HG03378 (cell line): ENCODE measurements at regions not wholly inside any gene's neighbourhood (a gene's known extent, or its start where the extent isn't known, plus 50 kb on each side); places are given as distances from the start of the nearest gene placed in this dataset.
"Not testable (repeated sequence)": the region's sequence is repeated elsewhere in the genome, so short reads cannot be mapped to it uniquely, and the experiment has no call there.

Source experiments
- ATAC-seq: cut with Tn5 transposase; IDR thresholded peaks from one replicate; pipeline ENCODE4 v1.9.1; 2021; ENCODE audit warnings: mild to moderate bottlenecking, moderate library complexity; ENCODE audit not compliant: unreplicated experiment

- ATAC-seq, result no peak
Observed at GRCh38 chr13:59367904-59368303, 795.8 kb downstream of the DIAPH3 start.

GRCh38 chr13:59368693-59369092 lies 795.0 kb downstream of the DIAPH3 start:
- no peak for ATAC-seq

GRCh38 chr13:59371229-59371628 lies 792.5 kb downstream of the DIAPH3 start:
- no peak for ATAC-seq

- ATAC-seq, result no peak
Observed at GRCh38 chr13:59373341-59373740, 790.4 kb downstream of the DIAPH3 start.

GRCh38 chr13:59374691-59375090 lies 789.0 kb downstream of the DIAPH3 start:
- ATAC-seq, result no peak

- ATAC-seq, result no peak
Observed at GRCh38 chr13:59384154-59384553, 779.6 kb downstream of the DIAPH3 start.

- peak; percentile 99 for ATAC-seq
Observed at GRCh38 chr13:59391696-59392095, 772.0 kb downstream of the DIAPH3 start.

- no peak for ATAC-seq
Observed at GRCh38 chr13:59392328-59392727, 771.4 kb downstream of the DIAPH3 start.

- ATAC-seq, result no peak
Observed at GRCh38 chr13:59394496-59394895, 769.2 kb downstream of the DIAPH3 start.

- no peak for ATAC-seq
Observed at GRCh38 chr13:59398127-59398526, 765.6 kb downstream of the DIAPH3 start.

- no peak for ATAC-seq
Observed at GRCh38 chr13:59398661-59399060, 765.1 kb downstream of the DIAPH3 start.

- ATAC-seq, result no peak
Observed at GRCh38 chr13:59399513-59399912, 764.2 kb downstream of the DIAPH3 start.

GRCh38 chr13:59404331-59404730 lies 759.4 kb downstream of the DIAPH3 start:
- no peak for ATAC-seq

GRCh38 chr13:59407251-59407650 lies 756.5 kb downstream of the DIAPH3 start:
- ATAC-seq, result not testable (repeated sequence)

- no peak for ATAC-seq
Observed at GRCh38 chr13:59408738-59409137, 755.0 kb downstream of the DIAPH3 start.

GRCh38 chr13:59409211-59409610 lies 754.5 kb downstream of the DIAPH3 start:
- no peak for ATAC-seq

GRCh38 chr13:59409634-59410200 lies 754.0 kb downstream of the DIAPH3 start:
- ATAC-seq, result no peak

GRCh38 chr13:59413126-59413525 lies 750.6 kb downstream of the DIAPH3 start:
- peak; percentile 95 for ATAC-seq

GRCh38 chr13:59414006-59414405 lies 749.7 kb downstream of the DIAPH3 start:
- no peak for ATAC-seq

GRCh38 chr13:59415498-59415897 lies 748.2 kb downstream of the DIAPH3 start:
- no peak for ATAC-seq

GRCh38 chr13:59416561-59416960 lies 747.2 kb downstream of the DIAPH3 start:
- no peak for ATAC-seq

GRCh38 chr13:59422646-59423045 lies 741.1 kb downstream of the DIAPH3 start:
- ATAC-seq, result no peak

- no peak for ATAC-seq
Observed at GRCh38 chr13:59423708-59424340, 739.9 kb downstream of the DIAPH3 start.
